T1000 (cell line): ENCODE measurements at regions not wholly inside any gene's neighbourhood (a gene's known extent, or its start where the extent isn't known, plus 50 kb on each side); places are given as distances from the start of the nearest gene placed in this dataset.
"Not testable (repeated sequence)": the region's sequence is repeated elsewhere in the genome, so short reads cannot be mapped to it uniquely, and the experiment has no call there.

Experiments
- DNase-seq: peaks from one replicate; lab custom pipeline; 2025; ENCODE audit warnings: mixed read lengths; lab: John Stamatoyannopoulos, UW

DNA sequence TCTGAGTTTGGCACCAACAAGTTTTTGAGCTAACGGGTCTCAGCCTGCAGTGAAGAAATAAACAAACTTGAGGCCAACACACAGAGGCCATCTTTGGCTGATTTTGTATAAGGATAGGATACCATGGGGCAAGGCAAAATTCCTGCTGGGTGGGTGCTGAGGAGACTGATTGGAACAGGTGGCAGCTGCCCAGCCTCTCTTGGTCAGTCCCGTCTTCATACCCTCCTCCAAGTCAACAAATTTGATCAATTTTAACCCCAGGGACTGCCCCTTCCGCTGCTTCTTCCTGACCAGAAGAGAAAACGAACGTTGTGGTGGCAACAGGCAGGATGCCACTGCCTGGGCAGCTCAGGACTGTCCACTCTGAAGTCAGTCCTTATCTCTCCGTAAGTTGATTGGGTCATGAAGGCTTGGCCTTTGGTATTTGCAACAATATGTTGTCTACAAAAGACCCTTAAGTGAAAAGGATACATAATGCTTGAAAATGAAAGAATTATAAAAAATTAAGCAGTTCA lies 139.3 kb downstream of the SPP2 start:
- no peak for DNase-seq

DNA sequence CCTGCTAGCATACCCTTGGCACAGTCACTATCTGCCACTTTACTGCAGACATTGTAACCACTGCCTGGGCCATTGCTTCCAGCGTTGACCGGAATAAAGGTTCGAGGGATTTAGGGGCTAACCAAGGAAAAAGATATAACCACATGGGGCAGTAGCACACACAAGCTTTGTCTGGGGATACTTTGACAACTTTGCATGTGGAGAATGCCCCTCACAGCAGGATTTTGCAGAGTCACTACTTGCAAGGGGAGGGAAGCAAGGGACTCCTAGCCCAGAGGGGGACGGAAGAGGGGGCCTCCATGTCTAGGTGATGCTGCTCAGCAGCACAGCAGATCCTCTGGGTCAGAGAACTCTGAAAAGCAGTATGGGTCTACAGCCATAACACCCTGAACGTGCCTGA lies 138.7 kb downstream of the SPP2 start:
- DNase-seq = no peak

DNA sequence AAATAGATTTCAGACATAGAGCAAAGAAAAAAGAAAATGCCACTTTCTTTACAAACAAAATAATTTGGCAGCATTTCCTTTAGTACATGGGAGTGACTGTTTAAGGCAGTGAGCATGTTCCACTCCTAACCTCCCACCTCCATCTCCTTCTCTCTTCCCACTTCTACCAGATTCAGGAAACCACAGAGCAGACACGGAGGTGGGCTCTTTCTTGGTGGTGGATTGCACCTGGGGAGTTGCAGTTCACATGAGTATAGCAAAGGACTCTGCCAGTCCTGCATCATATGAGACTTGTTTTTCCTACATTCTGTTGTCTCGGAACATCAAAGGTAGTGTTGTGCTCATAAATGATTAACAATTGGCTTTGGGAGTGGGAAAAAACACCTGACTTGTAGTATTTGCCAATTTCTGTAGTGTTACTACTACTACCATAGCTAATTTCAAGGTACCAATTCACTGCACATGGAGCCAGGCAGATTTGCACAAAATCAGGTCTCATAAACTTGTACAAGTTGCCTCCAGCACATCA lies 137.2 kb downstream of the SPP2 start:
- no peak for DNase-seq

DNA sequence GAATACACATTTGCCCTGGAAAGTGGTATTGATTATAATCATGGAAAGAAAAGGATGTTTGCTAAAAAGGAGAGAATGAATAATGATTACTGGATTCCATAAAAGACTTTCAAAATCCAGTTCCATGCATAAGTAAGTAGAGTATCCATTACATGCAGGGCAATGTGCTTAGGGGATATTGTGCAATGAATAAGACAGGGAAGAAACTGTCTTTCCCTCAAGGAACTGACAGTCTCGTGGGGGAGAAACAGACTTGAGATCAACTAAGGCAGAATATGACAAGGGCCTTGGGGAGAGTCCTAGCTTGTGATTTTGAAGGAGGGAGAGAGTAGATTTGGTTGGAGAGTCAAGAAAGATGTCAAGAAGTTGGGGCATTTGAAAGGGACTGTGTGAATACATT lies 130.6 kb downstream of the SPP2 start:
- no peak for DNase-seq

DNA sequence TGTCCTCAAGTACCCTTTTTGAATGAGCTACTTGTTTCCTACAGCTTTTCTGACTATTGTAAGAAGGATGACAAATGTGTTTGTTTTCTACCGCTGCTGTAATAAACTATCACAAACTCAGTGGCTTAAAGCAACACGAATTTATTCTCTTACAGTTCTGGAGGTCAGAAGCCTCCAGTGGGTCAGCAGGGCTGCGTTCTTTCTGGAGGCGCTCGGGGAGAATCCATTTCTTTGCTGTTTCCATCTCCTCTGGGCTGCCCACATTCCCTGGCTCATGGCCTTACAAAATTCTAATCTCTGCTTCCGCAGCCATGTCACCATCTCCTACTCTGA lies 128.5 kb downstream of the SPP2 start:
- DNase-seq = no peak

DNA sequence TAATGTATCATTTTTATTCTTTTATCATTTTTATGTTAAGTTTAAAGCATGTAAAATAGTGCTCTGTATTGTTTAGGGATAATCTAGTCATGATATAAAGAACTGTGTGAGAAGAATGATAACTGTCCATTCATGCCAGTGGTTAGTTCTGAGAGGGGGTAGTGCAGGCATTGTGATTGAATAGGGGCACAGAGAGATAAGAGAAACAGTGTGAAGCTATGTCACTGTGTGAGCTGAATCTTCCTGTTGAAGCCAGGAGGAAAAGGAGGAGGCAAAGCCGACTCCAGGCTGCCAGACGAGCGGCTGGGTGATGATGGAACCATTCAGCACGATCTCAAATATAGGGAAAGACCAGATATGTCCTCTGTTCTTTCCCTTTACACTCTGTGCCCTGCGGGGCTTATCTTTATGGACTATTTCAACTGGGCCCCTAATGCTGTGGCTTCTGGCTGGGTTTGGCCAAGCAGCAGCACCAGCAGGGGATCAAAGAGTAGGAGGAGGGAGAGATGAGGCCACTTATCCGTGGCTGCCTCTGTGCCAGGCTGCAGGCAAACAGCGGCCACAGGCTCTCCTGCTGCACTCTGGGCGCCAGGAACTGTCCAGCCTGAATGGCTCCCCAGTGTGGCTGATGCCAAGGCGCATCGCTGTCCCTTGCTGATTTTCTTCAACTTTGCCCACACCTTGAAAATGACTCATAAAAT lies 128.0 kb downstream of the SPP2 start:
- DNase-seq = no peak

DNA sequence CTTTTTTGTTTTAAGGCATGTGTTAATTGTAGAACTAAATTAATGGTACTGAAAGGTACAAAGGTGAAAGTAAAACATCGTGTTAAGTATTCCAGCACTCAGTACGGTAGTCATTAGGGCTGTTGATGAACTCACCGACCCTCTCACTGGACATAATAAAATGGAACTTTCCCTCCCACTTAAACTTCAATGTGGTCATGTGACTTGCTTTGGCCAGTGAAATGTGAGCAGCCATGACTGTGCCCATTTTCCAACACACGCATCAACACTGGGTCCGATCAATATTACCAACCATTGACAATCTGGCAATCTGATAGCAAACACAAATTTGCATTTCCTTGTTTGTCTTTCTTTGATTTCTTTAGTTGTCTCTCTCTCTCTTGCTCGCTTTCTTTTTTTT lies 125.1 kb downstream of the SPP2 start:
- no peak for DNase-seq

DNA sequence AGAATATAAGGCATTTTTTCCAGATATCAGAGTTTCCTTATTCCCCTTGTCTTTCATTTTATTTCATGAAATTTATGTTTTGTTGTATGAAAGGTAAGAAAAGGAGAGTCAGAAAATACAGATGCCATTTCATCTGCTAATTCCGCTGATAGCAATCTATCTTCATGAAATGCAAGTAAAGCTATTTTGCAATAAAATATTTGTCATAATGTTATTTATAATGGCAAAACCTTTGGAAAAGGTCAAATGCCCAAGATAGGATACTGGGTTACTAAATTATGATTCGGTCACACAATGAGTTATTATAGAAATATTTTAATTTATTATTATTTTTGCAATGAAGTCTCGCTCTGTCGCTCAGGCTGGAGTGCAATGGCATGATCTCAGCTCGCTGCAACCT lies 124.2 kb downstream of the SPP2 start:
- DNase-seq = no peak

DNA sequence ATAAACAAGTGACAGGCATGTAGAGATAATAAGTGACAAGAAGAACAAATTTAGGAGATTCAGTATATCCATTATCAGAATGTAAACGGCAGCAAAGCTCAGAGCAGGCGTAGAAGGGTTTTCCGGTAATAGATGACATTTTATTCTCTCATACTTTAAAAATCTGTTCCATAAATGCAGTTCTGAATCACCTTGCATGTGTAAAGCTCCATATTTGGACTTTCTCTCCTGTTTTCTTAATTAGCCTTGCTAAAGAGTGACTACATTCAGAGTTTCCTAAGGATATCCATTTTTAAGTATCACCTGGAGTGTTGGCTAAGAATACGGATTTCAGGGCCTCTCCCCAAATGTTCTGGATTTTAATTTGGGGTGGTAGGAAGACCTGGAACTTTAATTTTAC lies 122.0 kb downstream of the SPP2 start:
- DNase-seq = no peak

DNA sequence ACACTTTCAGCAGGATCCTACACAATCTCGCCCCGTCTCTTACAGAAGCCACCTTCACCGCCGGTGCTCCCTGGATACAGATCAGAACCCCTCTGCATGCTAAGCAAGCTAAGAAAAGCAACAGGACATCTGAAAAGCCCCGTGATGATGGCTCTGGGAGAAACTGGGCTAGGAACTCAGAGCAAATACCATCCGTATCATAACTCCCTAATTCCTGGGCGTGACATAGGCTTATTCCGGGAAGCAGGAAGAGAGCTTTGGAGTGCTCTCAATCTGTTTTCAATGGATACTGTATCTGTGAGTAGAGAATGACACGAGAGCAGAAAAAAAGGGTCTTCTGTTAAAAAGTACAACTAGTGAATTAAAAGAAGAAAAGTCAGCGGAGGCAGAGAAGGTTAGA lies 121.6 kb downstream of the SPP2 start:
- no peak for DNase-seq

DNA sequence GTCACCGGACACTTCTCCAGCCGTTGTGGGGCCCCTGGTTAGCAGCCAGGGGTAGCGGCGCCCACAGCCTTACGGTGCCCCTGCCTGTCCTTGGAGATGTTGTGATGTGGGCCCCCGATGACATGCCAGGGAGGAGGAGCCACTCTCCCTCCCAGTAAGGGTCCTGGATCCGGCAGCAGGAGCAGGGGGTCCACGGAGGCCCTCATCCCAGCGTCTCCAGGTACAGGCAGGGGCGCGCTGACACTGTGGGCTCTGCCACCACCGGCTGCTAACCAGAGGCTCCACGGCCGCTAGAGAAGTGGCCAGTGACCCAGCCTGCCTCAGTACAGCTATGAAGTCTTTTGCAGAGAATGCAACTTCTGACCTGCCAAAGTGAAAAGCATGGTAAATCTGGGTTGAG lies 121.2 kb downstream of the SPP2 start:
- DNase-seq = no peak

DNA sequence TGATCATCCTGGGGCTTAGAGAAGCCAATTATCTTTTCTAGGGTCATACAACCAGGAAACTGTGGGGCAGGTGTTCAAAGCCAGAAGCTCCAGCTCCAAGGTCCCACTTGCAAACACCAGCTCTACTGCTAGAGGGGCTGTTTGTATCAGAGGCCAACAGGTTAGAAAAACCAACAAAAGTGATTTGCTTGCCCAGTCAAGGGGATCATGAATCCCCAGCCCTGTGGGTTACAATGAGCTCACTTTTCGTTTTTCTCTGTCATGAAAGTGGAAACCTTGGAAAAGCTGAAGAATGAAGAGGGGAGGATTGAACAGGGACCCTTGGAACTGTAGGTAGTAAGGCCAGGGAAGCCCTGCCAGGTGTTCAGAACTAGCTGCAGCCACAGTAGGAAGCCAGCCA lies 119.2 kb downstream of the SPP2 start:
- DNase-seq = no peak

DNA sequence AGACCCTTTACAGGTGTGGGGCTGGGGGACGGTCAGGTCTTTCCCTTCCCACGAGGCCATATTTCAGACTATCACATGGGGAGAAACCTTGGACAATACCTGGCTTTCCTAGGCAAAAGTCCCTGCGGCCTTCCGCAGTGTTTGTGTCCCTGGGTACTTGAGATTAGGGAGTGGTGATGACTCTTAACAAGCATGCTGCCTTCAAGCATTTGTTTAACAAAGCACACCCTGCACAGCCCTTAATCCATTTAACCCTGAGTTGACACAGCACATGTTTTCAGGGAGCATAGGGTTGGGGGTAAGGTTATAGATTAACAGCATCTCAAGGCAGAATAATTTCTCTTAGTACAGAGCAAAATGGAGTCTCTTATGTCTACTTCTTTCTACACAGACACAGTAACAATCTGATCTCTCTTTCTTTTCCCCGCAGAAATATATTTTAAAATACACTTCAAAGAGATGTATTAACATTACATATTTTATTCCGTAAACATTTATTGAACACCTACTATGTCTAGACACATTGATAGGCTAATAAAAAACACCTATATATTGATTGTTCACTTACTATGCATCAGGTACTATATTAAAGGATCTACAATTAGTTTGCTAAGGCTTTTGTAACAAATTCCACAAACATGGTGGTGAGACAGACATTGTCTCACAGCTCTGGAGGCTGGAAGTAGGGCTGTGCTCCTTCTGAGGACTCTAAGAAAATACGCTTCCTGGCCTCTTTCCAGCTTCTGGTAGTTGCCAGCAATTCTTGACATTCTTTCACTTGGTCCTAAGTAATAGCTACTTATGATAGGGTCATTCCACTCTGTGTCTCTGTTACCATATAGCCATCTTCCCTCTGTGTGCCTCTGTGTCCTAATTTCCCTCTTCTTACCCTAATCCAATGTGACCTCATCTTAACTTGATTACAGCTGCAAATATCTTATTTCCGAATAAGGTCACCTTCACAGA lies 118.4 kb downstream of the SPP2 start:
- not testable (repeated sequence) for DNase-seq

DNA sequence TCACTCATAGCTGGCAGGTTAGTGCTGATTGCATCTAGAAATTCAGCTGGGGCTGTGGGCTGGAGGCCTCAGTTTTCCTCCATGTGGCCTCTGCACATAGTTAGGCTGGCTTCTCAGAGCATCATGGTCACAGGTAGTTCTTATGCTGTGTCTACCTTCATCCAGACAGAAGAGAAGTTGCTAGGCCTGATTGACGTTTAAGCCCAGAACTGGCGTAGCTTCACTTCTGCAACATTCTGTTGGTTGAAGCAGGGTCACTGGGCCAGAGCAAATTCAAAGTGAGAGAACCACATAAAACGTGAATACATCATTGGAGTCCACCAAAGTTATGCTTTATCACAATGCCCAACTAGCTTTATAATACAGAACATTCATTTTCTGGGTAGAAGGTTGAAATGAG lies 116.0 kb downstream of the SPP2 start:
- DNase-seq = no peak

DNA sequence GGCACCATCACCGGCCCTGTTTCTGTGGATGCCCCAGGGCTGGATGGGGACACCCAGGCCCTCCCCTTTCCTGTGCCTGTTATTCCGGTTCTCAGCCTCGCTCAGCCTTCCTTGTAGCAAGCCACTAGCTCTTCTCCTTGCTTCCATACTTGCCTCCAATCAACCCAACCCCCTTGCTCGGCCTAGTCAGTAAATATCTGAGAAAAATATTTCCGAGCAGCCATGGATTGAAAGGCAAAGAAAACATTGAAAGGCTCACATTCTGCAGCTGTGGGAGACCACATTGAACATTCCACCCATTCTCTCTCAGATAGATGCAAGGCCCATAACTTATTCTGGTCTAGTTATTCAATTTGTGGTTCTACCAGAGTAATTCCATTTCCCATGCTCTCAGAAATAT lies 114.9 kb downstream of the SPP2 start:
- DNase-seq = no peak

DNA sequence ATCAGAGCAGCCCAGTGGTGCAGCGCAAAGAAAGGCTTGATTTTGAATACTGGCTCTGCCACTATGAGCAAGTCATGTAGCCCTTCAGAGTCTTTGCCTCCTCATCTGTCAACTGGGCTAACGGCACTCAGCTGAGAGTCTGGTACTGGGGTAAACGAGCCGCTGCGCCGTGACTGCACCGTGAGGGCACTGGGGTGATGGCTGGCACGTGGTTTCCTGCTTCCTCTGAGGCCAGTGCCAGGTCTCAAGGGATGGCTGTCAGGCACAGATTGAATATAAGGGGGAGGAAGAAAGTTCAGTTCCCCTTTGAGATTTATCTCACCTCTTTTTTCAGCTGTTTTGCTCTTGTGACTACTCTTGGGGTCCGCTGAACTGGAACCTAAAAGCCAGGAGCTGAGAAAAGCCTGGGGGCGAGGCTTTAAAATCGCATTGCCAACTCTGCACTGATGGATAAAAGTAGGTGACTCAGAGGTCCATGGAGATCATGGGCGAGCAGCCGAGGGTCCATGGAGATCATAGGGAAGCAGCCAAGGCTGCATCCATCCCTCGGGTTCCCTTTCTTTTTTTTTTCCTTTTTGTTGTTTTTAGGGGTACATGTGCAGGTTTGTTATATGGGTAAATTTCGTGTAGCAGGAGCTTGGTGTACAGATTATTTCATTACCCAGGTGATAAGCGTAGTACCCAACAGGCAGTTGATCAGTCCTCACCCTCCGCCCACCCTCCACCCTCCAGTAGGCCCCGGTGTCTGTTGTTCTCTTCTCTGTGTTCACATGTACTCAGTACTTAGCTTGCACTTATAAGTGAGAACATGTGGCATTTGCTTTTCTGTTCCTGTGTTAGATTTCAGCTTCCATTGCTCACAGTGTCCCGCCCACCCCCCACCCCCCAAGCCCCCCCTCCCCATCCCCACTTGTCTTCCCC lies 114.3 kb downstream of the SPP2 start:
- DNase-seq = no peak

DNA sequence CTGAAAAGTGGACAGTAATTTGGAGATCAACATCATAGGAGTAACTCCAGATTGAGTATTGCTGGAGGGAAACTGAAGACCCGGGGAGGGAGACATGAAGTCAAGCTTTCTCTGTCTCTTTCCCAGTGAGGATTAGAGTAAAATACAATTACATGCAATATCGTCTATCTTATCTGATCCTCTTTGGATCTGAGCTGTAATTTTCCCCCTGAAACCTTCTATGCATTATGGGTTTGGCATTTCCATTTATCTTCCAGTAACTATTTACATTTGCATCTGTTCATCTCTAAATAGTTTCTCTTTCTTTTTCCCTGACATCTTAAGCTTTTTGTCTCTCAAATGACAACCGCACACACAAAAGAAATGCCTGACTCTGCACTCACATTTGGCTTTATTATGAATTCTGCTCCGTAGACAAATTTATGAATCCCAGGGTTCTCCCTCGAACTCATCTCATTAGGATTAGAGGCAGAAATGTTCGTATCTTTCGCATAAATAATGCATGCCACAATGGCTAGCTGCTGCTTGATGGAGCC lies 113.1 kb downstream of the SPP2 start:
- no peak for DNase-seq

DNA sequence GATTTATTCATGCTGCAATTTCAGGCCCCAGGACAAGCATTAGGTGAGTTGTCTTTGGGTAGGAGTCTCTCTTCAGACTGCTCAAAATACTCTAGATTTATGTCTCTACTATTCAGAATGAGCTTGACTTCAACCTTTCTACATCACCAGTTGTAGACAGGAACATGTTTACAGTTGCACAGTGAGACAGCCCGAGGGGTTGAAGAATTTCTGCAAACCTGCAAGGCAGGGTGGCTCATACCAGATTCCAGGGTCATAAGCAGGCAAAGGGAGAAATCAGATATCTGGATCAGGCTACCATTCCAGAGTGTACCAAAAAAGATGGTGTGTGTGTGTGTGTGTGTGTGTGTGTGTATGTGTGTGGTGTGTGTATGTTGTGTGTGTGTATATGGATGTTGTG lies 112.4 kb downstream of the SPP2 start:
- DNase-seq = no peak

DNA sequence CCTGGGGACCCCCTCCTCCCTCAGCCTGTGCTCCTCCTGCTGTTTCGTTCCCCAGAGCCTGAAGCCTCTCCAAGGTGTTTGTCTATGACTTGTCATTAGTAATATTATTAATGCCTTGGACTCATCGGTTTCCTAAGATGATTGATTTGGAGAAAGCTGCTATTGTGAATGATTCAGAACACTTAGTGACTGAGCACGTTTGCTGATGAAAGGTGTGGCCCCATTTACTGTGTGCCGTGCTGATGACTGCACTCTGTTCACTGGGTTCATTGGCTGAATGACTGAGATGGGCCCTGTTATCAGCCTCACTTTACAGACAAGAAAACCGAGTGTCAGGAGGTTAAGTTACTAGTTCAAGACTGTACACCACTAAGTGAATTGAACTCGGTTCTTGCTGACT lies 111.4 kb downstream of the SPP2 start:
- DNase-seq = no peak

DNA sequence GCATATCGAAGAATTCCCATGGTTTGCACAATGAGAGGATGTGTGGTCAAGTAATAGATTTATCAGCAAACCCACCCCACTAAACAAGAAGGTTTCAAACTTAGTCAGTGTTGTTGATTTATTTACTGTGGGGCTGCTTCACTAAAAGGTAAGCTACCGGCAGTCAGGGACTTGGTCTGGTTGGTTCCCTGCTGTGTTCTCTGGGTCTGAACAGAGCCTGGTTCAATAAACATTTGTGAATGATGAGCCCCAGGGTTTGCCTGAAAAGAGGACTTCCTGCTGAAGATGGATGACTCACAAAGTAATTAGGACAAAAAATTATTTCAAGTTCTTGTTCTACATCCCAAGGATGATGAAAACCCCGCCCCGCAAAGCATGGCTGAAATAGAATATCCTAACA lies 108.3 kb downstream of the SPP2 start:
- DNase-seq = no peak

DNA sequence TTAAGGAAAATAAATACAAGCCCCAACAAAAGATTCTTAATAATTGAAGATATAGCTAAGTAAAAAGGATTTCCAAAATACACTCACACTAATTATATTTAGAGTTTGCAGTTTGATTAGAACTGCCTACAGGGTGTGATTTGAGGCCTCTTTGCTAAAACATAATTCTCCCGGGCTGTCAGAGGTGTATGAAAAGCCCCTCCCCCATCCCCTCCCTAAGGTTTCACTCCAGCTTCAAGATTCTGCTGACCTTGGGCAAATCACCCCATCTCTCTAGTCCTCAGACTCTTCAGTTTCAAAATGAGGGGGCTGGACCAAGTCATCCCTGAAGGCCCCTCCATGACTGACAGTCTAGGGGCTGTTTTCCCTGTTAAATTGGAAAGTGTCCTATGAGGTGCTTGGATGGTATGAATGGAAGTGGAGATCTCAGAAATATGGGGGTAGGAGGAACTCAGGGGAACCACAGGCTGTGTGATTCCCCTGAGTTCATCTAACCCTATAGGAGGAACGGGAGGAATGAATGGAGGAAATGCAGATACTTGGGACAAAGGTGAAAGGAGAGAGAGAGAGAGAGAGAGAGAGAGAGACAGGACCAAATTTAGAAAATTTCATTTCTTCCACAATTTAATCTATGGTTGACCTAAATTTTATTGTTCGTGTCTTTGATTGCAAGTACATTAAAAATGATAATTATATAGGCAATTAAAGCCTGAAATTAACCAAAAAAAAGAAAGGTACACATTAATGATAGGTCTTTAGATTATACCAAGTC lies 107.5 kb downstream of the SPP2 start:
- no peak for DNase-seq
